ENCODE measurements at regions not wholly inside any gene's neighbourhood (a gene's known extent, or its start where the extent isn't known, plus 50 kb on each side); places are given as distances from the start of the nearest gene placed in this dataset.

- 84% methylated on average over 3 of the region's 3 CpGs for WGBS
- intact Hi-C loops (cut with DNase I), result no loop called here
- DNase-seq (ENCODE audit: extremely low spot score), result no peak
- peaks cover 9 to 14% (median 11%) of the 10 kb centered on the region in 4 donors for H3K4me1 ChIP-seq
- no peak for TF ChIP-seq POLR2AphosphoS5 (IDR thresholded peaks at IDR 0.05)
- no peak for TF ChIP-seq CTCF (IDR thresholded peaks at IDR 0.05)
- no peak for TF ChIP-seq EP300 (IDR thresholded peaks at IDR 0.05)
- TF ChIP-seq POLR2A (IDR thresholded peaks at IDR 0.05; ENCODE audit: low read depth), result no peak
- no peaks in the 10 kb centered on the region for H3K27me3 ChIP-seq
- no peaks in the 10 kb centered on the region for H3K36me3 ChIP-seq
- H3K4me3 ChIP-seq, result no peak overlapping the region
- no peaks in the 10 kb centered on the region for H3K9me3 ChIP-seq
- no peak overlapping the region for H3K27ac ChIP-seq (replicated peaks in 1 of 4)
Observed at GRCh38 chr2:49291619-49292018, 137.3 kb upstream of the FSHR start.

GRCh38 chr2:49289711-49290110 lies 135.4 kb upstream of the FSHR start:
- Histone ChIP-seq H3K27me3 (no peaks in the 10 kb centered on the region), H3K27ac (replicated peaks in 1 of 4) (no peak overlapping the region), H3K4me1 (peaks cover 4 to 14% (median 8%) of the 10 kb centered on the region in 4 donors), H3K9me3 (no peaks in the 10 kb centered on the region), H3K36me3 (no peaks in the 10 kb centered on the region), H3K4me3 (no peak overlapping the region)
- intact Hi-C loops (cut with DNase I), result no loop called here
- no peak for DNase-seq (ENCODE audit: extremely low spot score)
- no peak for TF ChIP-seq EP300 (IDR thresholded peaks at IDR 0.05)
- TF ChIP-seq POLR2A (IDR thresholded peaks at IDR 0.05; ENCODE audit: low read depth), result no peak
- TF ChIP-seq POLR2AphosphoS5 (IDR thresholded peaks at IDR 0.05), result no peak
- TF ChIP-seq CTCF (IDR thresholded peaks at IDR 0.05), result no peak
- WGBS, result 78% methylated on average over 2 of the region's 2 CpGs

GRCh38 chr2:49288902-49289700 lies 134.8 kb upstream of the FSHR start:
- no peaks in the 10 kb centered on the region for H3K27me3 ChIP-seq
- no peaks in the 10 kb centered on the region for H3K36me3 ChIP-seq
- no peak overlapping the region for H3K4me3 ChIP-seq
- no peak for DNase-seq (ENCODE audit: extremely low spot score)
- H3K9me3 ChIP-seq, result no peaks in the 10 kb centered on the region
- intact Hi-C loops (cut with DNase I), result no loop called here
- peaks cover 4 to 14% (median 8%) of the 10 kb centered on the region in 4 donors for H3K4me1 ChIP-seq
- no peak overlapping the region for H3K27ac ChIP-seq (replicated peaks in 1 of 4)
- 33% methylated on average over 2 of the region's 2 CpGs for WGBS
- no peak for TF ChIP-seq EP300 (IDR thresholded peaks at IDR 0.05)
- TF ChIP-seq POLR2A (IDR thresholded peaks at IDR 0.05; ENCODE audit: low read depth), result no peak
- no peak for TF ChIP-seq POLR2AphosphoS5 (IDR thresholded peaks at IDR 0.05)
- TF ChIP-seq CTCF (IDR thresholded peaks at IDR 0.05), result no peak

- intact Hi-C loops (cut with DNase I), result no loop called here
- Histone ChIP-seq H3K36me3 (no peaks in the 10 kb centered on the region), H3K27me3 (no peaks in the 10 kb centered on the region), H3K9me3 (no peaks in the 10 kb centered on the region), H3K4me3 (no peak overlapping the region), H3K27ac (replicated peaks in 1 of 4) (no peak overlapping the region), H3K4me1 (peaks cover 4 to 14% (median 8%) of the 10 kb centered on the region in 4 donors)
- TF ChIP-seq POLR2A (IDR thresholded peaks at IDR 0.05; ENCODE audit: low read depth) (no peak), CTCF (IDR thresholded peaks at IDR 0.05) (no peak), POLR2AphosphoS5 (IDR thresholded peaks at IDR 0.05) (no peak), EP300 (IDR thresholded peaks at IDR 0.05) (no peak)
- WGBS, result 74% methylated on average over 3 of the region's 3 CpGs
- no peak for DNase-seq (ENCODE audit: extremely low spot score)
Observed at GRCh38 chr2:49288113-49288705, 133.9 kb upstream of the FSHR start.

Measured in esophagus muscularis mucosa (tissue), 4 donors.